T-helper 9 cell (primary cell): ENCODE measurements at regions not wholly inside any gene's neighbourhood (a gene's known extent, or its start where the extent isn't known, plus 50 kb on each side); places are given as distances from the start of the nearest gene placed in this dataset.
"Not testable (repeated sequence)": the region's sequence is repeated elsewhere in the genome, so short reads cannot be mapped to it uniquely, and the experiment has no call there.

Experiments
- DNase-seq: peaks from one replicate; pipeline ENCODE4 v3.0.0-alpha.2; 2020

- DNase-seq = no peak
These were observed 1188.0 kb upstream of the ALCAM start for GRCh38 chr3:104178680-104179079.

GRCh38 chr3:104180906-104181305 is 1185.8 kb upstream of the ALCAM start:
- no peak for DNase-seq

GRCh38 chr3:104190681-104191080 is 1176.0 kb upstream of the ALCAM start:
- DNase-seq = no peak

- no peak for DNase-seq
These were observed 1168.6 kb upstream of the ALCAM start for GRCh38 chr3:104198131-104198530.

- DNase-seq = no peak
These were observed 1159.8 kb upstream of the ALCAM start for GRCh38 chr3:104206925-104207324.

- no peak for DNase-seq
These were observed 1152.4 kb upstream of the ALCAM start for GRCh38 chr3:104214277-104214676.

- no peak for DNase-seq
These were observed 1151.8 kb upstream of the ALCAM start for GRCh38 chr3:104214937-104215336.

GRCh38 chr3:104219046-104219445 is 1147.7 kb upstream of the ALCAM start:
- not testable (repeated sequence) for DNase-seq

GRCh38 chr3:104234442-104235194 is 1132.1 kb upstream of the ALCAM start:
- DNase-seq = no peak

GRCh38 chr3:104244680-104245220 is 1122.0 kb upstream of the ALCAM start:
- DNase-seq = no peak

- DNase-seq = no peak
These were observed 1121.4 kb upstream of the ALCAM start for GRCh38 chr3:104245261-104245660.

- no peak for DNase-seq
These were observed 1120.7 kb upstream of the ALCAM start for GRCh38 chr3:104245981-104246380.

- DNase-seq = no peak
These were observed 1109.2 kb upstream of the ALCAM start for GRCh38 chr3:104257486-104257885.

GRCh38 chr3:104263477-104263876 is 1103.2 kb upstream of the ALCAM start:
- no peak for DNase-seq

GRCh38 chr3:104266219-104266618 is 1100.5 kb upstream of the ALCAM start:
- DNase-seq = not testable (repeated sequence)

GRCh38 chr3:104269771-104270170 is 1096.9 kb upstream of the ALCAM start:
- DNase-seq = no peak

GRCh38 chr3:104273046-104273649 is 1093.6 kb upstream of the ALCAM start:
- no peak for DNase-seq

GRCh38 chr3:104275199-104275598 is 1091.5 kb upstream of the ALCAM start:
- no peak for DNase-seq

GRCh38 chr3:104279617-104280016 is 1087.1 kb upstream of the ALCAM start:
- no peak for DNase-seq

- no peak for DNase-seq
These were observed 1085.0 kb upstream of the ALCAM start for GRCh38 chr3:104281713-104282112.

GRCh38 chr3:104286645-104287044 is 1080.1 kb upstream of the ALCAM start:
- no peak for DNase-seq

- DNase-seq = no peak
These were observed 1075.3 kb upstream of the ALCAM start for GRCh38 chr3:104291437-104291851.

GRCh38 chr3:104291878-104292277 is 1074.8 kb upstream of the ALCAM start:
- no peak for DNase-seq

- no peak for DNase-seq
These were observed 1069.1 kb upstream of the ALCAM start for GRCh38 chr3:104297617-104298016.
